Activated T-cell treated with anti-CD3 and anti-CD28 coated beads for 24 hours (primary cell): ENCODE measurements at regions not wholly inside any gene's neighbourhood (a gene's known extent, or its start where the extent isn't known, plus 50 kb on each side); places are given as distances from the start of the nearest gene placed in this dataset.

Experiments
- DNase-seq: peaks from one replicate; pipeline ENCODE4 v3.0.0-alpha.2; 2020; ENCODE audit warnings: low read depth

DNA sequence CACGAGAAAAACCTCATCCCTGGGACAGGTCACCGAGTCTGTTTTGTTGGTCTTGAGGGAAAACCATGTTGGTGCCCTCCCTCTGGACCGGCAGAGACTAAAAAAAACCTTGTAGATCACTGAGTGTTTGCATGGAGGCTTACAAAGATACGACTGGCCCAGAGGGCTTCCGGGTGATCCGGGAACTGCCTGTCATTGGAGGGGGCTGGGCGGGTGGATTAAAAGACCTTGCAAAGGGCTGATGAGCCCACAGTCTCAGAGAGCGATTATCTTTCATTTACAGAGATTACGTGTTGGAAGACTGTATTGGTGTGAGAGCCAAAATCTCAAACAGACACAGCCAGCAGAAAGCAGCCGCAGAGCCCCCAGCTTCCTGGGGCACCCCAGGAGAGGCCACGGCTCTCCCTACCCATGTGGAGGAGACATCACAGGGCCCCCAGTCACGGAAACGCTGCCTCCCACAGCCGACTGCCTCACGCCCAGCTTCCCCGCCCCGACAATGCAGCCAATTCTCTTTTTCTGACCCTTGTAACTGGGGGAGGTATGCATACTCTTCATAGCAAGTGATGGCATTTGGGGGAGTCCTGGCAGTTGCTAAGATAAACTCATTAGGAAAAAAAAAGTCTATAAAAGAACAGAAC, 426.4 kb downstream of the CTTN start:
- DNase-seq: no peak

DNA sequence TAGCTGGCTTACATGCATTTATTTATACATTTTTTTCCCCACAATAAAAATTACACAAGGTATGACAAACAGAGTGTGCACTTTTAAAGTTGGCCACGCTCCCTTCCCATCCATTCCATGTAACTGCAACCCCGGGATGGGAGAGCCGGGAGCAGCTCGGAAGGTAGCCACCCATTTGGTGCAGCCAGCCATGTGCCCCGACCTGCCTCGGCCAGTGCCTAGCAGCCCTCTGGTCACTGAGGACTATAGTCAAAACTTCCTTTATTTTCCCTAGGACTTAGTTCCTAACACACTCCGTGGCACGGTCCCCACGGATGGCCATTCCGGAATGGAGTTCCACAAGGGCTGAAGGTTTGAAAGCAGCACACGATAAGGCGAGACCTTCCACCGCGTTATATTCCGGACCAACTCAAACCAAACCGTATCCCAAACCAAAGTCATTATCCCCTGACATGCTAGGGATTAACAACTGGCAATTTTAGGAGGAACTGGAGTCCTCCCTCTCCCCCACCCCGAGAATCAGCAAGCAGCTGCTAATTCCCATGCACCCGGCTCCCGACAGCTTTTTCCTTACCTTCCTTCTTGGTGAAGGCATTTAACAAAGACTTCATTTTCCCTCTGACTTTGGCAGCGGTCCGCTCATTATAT, 426.4 kb downstream of the SHANK2 start:
- no peak for DNase-seq

DNA sequence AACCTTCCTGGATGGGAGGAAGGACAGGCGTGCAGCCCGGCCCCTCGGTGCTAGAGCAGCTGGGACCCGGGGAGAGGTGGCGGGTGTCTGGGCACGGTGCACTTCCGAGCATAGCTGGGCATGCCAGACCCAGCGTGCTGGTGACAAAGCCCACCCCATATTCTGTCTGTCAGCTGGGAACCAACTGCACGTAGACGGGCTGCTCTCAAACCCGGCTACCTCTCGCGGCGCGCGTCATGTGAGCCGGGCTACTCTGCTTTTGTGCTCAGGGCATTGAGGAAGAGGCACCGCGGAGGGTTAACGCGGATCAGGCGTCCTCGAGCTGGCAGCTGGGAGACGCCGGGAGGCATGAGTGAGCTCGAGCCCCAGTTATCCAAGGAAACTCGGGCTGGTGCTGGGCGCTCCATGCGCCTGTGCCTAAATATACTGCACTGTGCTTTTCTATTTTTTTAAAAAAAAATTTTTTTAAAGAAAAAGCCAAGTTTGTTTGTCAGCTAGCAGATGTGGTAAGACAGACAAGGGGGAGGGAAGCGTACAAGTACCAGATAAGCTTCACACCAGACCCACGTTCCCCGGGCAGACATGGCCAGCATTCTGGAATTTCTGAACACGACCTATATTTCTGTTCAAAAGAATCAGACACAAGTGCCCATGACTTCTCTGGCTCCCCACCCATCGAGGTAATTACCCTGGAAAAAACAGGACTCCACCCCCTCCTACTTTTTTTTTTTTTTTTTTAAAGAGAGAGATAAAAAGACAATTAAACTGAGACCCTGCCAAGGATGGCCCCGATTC, 425.6 kb downstream of the SHANK2 start:
- no peak for DNase-seq

DNA sequence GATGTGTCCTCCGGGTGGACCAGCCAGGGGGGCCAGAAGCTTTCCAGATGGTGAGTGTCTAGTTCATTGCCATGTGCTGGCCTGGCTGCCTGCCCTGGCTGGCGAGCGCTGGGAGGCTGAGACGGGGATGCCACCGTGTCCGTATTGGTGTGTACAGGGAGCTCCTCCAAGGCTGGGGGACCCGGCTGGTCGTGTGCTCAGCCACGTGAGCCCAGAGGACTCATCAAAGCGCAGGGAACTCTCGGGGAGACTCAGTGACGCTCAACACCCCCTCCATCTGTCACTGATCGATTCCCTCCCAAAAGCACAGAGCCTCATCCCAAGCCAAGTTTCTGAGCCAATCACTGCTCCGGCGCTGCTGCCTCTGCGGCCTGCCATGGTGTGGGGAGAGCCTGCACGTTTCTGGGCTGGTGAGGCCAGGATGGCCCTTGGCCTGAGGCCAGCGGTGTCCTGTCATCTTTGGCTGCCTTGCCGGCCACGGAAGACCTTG, 423.7 kb downstream of the SHANK2 start:
- no peak for DNase-seq

DNA sequence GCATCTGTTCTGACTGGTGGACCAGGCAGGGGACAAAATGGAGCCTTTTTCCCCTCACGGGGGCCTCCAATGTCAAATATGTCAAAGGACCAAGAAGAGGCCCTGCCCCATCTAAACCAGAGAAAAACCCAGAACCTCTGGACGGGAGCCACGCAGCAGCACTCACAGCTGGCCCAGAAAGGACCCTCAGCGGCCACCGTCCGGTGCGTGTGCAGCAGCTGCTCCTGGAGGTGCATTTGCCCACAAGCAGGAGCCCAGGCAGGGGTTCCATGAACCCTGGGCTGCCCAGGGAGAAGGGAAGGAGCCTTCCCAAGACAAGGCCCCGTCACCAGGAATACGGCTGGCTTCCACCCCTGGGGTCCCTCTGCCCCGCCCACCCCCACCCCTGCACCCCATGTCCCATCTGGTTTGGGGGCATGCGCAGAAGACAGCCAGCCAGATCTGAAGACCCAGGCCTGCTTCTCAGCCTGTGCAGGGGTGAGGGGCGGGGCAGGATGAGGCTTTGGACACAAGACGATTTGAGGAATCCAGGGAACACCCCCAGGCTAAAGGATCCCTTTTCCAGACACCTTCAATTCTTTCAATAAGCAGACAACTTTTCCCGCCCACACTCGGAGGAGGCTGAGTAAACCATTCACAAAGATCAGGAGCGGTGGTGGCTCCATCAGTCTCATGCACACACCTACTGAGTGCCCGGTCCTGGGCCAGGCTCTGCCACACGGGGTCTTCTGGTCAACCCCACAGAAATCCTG, 423.1 kb downstream of the SHANK2 start:
- no peak for DNase-seq

DNA sequence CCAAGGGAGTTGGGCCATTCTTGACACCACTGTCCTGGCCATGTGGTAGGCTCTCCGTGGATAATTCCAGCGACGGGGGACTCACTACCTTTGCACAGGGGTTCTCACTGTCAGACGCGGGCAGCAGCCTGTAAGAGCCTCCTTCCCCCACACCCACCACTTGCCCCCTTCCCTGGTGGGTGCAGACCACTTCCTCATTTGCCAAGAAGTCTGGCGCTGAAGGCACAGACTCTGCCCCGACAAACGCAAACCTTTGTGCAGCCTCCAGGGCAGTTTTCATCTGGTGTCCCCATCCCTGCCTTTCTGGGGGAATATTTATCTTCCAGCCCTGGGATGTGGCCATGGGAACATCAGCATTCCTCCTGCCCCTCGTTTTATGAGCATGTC, 422.5 kb downstream of the SHANK2 start:
- no peak for DNase-seq

DNA sequence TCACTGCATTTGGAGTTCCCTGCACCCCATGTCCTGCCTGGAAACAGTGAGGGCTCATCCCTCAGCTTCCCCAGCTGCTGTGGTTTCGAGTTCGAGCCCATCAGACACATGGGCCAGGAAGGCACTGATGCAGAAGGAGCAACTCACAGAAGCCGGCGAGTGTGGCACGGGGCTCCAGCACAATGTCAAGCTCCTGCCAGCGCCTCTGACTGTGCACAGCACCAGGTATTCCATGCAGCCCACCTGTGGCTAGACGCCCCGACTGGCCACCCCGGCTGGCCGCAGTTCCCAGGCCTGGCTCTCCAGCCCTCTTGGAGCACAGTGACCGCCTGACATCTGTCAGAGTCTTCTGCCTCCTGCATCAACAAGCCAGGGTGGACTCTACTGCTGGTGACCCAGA, 419.4 kb downstream of the SHANK2 start:
- DNase-seq: no peak

DNA sequence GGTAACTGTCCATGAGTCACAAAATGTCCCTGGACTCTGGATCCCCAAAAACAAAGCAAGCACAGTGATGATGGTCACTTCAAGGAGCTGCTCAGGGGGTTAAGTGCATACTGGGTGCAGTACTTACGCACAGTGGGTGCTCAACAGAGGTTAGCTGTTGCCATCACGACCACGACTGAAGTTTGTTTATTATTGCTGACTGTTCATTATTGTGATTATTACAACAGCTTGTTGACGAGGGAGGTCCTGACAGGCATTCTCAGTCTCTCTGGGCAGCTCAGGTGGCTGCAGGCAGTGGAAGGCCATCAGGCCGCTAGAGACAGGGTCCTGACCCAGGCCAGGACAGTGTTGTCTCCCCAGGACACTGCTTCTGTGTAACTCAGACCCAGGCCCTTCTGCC, 418.8 kb downstream of the SHANK2 start:
- no peak for DNase-seq

DNA sequence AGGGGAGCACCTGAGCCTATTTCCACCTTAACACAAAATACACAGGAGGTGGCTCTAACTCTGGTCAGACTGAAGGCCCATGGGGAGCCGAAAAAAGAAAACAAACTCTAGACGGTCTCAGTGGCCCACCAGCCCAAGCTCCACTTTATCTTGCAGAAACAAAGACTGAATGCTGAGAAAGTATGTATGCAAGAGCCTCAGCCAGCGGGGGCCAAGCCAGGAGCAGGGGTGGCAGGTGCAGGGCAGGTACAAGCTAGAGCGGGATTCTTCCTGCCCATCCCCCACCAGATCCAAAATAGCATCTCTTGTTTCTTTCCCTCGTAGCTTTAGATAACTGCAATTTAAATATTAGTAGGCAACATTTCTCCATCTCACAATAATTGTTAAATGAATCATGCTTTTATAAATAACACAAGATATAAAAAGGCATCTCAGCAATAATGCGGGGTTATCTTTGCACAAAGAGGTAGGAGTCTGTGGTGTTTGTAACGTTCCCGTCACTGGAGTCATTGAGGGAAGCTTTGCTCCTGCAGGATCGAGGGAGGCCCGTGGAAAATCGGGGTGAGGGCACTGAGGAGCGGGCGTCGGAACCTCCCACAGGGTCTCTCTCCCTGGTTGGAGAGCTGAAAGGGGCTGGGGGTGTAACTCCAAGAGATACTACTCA, 418.0 kb downstream of the SHANK2 start:
- DNase-seq: no peak

DNA sequence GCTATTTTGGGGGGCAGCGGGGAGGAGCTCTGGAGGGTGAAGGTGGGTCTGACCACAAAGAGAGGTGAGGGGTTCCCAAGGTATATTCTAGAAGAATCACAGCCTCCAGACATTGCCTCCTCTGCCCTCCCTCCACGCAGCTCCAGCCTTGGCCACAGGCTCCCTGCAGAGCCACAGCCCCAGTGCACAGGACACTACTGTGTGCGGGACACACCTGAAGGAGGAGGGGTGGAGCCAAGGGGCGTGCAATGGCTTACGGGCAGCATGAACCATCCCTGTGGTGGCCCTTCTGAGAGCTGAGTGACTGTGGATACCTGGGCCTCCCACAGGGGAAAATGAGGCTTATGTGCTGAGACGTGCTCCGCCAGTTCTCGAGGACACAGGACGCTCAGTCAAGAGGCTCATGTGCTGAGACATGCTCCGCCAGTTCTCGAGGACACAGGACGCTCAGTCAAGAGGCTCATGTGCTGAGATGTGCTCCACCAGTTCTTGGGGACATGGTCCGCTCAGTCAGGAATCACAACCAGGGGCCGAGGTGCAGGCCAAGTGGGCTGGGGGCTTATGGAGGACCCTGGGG, 417.3 kb downstream of the SHANK2 start:
- no peak for DNase-seq

DNA sequence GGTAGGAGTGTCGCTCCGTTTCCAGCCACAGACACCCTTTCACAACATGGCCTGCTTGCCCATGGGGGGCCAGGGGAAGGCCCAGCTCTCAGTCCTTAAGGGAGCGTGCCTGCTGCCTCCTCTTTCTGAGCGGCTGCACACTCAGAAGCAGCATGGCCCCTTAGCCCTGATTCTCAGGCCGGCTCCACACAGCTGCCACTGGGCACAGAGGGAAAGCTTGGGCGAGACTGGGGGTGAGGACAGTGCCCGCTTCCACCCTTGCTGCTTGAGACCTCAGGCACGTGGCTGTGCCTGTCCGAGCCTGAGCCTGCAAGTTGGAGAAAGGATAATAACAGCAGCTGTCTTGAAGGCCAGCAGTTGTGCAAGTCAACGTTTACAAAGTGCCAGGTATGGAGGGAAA, 416.3 kb downstream of the SHANK2 start:
- no peak for DNase-seq

DNA sequence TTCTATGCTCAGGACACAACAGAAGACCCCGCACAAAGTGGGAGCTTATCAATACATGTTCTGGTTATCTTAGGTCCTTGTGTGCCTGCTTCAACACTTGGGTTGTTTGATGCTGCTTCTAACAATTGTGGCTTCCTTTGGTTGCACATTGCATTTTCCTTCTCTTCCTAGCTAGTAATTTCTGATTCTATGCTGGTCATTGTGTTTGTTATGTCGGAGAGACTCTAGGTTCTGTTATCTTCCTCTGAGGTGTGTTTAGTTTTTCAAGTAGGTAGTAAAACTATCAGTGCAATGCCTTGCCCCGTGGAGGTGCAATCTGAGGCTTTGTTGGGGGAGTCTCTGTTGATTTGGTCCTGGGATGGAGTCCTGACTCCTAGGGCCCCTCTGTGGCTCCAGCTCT, 414.2 kb downstream of the SHANK2 start:
- no peak for DNase-seq

DNA sequence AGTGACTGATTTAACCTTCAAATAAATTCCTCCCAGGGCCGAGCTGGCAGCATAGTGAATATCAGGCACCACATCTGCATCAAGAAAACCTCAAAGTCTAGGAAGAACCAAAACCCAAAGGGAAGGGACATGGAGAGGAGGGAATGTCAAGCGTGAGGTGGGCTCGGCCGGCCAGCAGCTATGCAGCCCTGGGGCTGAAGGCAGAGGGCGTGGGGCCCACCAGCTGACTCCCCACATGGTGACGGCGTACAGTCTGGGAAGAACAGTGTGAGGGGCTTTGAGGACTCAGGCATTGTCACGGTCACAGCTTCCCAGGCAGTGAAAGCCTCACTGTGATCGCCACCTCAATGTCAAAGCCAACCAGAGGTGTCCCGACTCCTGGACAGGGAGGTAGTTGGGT, 412.5 kb downstream of the SHANK2 start:
- no peak for DNase-seq

DNA sequence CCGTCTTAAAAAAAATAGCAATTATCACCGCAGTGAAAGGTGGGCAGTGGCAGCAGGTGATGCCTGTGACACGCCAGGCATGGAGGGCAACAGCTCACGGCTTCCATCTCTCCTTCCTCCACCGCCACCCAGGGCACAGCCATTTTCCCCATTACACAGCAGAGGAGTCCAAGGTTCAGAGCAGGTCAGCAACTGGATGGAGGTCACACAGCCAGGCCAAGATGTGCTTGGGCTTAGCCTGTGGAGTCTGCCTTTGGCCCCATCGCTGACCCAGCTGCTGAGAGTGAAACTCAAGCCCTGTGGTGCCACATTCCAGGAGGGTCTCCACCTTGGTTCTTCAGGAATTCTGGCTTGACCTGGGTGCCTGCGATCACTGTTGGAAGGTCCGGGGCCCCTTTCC, 411.1 kb downstream of the SHANK2 start:
- DNase-seq: no peak

DNA sequence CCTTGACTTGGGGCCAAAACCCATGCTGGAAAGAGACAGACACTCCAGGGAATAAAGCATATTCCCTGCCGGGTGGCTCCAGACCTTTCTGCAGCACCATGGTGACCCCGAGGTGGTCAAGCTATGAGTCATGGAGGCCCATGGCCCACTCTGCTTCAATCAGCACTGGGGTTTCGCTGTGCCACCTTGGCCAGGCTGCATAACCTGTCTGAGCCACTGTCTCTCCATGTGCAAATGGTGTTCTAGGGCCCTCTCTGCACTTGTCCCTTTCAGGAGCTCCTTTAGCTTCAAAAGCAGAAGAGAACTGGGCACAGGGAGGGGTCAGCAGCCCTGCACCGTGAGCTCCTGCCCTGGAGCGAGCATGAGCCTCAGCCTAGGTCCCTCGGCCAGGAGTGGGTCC, 410.1 kb downstream of the SHANK2 start:
- DNase-seq: no peak

DNA sequence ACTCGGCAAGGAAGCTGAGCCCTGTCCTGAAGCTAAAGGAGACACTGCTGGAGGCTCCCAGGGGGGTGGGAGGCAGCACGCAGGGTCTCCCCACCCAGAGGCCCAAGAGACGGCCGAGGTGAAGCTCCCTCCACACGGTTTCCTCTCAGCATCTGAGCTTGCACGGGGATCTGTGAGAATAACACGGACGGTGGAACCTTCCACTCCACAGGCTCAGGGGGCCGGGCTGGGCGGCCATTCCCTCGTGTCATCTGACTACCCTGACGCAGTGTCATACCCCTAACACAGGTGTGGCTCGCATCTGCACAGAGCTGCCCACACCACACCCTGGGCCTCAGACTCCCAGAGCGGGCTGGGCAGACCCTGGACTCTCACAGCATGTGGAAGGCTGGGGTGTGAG, 409.7 kb downstream of the SHANK2 start:
- no peak for DNase-seq

DNA sequence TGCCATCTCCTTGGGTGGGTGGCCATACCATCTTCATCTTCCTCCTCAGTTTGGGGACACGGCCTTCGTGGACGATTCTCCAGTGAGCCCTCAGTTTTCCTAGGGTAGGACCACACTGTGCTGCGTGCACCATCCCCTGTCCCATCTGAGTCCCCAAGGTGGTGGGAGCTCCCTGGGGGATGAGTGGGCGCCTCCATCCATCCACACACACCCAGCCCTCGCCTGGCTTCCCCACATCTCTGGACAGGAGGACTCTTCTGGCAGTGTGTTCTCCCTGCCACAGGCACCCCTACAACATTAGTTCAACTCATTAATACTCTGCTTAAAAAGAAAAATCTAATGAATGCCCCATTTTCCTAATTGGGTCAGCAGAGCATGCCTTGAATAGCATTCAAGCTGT, 408.5 kb downstream of the SHANK2 start:
- DNase-seq: no peak

DNA sequence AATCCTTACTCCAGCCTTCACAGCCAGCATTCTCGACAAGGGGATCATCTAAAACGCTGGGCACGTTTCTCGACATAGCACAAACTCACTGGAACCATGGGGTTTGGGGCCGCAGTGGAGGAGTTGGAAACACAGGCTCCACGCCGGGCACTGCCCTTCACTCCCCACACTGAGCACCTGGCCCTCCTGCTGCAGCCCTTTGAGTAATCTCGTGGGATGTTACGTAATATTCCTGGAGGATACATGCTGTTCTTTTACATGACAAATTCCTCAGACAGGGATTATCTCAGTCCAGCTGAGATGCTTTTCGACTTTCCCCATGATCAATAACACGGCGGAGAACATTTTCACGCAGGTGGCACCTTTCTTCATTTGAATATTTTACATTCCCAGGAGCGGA, 408.0 kb downstream of the SHANK2 start:
- DNase-seq: no peak

DNA sequence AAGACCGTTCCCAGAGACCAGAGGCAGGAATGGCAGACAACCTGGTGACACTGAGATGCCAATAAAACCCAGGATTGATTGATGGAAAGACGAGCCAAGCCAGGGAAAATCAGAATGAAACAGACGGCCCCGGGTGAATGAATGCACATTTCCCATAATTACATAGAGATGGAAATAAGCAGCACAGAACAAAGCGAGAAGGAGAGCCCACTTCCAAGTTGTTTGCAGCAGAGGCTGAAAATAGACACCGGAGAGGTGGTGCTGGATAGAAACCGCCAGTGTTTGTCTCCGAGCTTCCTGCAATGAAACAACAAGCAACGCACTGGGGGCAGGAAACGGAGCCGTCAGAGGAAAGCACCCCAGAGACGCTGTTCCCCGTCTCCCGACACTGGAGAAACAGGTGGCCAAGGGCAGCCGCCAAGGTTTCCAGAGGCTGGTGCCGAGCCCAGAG, 406.8 kb downstream of the SHANK2 start:
- no peak for DNase-seq

DNA sequence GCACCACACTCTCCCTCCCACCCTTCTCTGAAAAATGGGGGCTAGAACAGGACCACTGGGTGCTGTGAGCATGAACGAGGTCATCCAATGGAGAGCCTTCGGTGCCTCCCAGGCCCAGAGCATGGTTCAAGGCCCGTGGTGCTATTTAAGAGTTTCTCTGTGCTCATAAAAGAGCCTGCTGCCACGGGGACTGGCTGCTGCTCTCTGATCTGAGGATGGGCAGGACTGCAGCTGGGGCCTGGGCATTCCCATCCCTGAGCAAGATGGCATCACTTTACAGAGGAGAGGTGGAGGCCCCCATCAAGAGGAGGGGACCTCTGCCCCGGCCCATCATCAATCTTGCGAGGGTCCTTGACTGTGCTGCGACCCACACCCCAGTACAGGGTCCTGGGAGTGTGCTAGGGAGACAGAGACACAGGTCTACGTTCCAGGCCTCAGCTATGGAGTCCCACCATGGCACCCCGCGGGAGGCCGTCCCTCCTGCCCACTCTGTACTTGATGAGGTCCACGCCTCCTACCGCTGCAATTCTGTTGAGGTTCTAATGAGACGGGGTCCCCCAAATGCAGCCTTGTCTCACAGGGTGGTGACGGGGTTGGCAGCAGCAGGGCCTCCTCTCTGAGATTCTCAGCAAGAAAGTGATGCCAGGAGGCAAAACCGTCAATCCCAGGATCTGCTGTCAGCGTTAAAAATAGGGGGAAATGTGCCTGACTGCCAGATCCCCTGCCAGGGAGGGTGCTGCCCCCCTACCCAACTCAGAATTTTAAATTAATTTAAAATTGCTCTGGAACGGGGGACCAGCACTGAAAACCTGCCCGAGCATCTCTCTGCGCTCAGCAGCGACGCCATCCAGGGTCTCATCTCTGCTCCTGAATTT, 405.4 kb downstream of the SHANK2 start:
- no peak for DNase-seq
